DND-41 (cell line): ENCODE measurements at regions not wholly inside any gene's neighbourhood (a gene's known extent, or its start where the extent isn't known, plus 50 kb on each side); places are given as distances from the start of the nearest gene placed in this dataset.

Source experiments
- CTCF ChIP-seq: IDR thresholded peaks from 2 replicates; pipeline ENCODE4 v1.5.1; 2012; ENCODE audit warnings: borderline replicate concordance, low read length, moderate library complexity, mild to moderate bottlenecking; ENCODE audit not compliant: poor library complexity, severe bottlenecking; ENCODE audit errors: extremely low read depth
- EZH2 ChIP-seq: IDR thresholded peaks from 3 replicates; pipeline ENCODE4 v1.6.1; 2012; ENCODE audit warnings: borderline replicate concordance, low read depth, mild to moderate bottlenecking, moderate library complexity, low read length, inconsistent platforms; ENCODE audit not compliant: severe bottlenecking

- TF ChIP-seq CTCF = no peak
- no peak for TF ChIP-seq EZH2
Measured at GRCh38 chr14:106787626-106788025, 1261.2 kb downstream of the TMEM121 start.
